ENCODE measurements at regions not wholly inside any gene's neighbourhood (a gene's known extent, or its start where the extent isn't known, plus 50 kb on each side); places are given as distances from the start of the nearest gene placed in this dataset.

GRCh38 chr10:25120188-25120587 lies 54.6 kb upstream of the GPR158 start:
- Histone ChIP-seq H3K4me3 (ENCODE audit: low read length) (no peak overlapping the region), H4K20me1 (ENCODE audit: low read length) (no peaks in the 10 kb centered on the region), H2AFZ (ENCODE audit: low read length) (no peak overlapping the region), H3F3A (ENCODE audit: low read length, unreplicated experiment) (no peaks in the 10 kb centered on the region), H3K4me2 (ENCODE audit: low read length) (no peak overlapping the region), H3K9me2 (replicated peaks; ENCODE audit: low read length) (no peaks in the 10 kb centered on the region), H3K9me3 (ENCODE audit: low read length) (no peaks in the 10 kb centered on the region), H3K4me1 (ENCODE audit: insufficient read depth, low read length) (no peaks in the 10 kb centered on the region), H3K79me2 (ENCODE audit: low read length) (no peaks in the 10 kb centered on the region), H3K36me3 (ENCODE audit: low read depth, low read length) (no peaks in the 10 kb centered on the region), H3K9ac (ENCODE audit: low read length) (no peak overlapping the region), H3K27me3 (ENCODE audit: low read length) (no peaks in the 10 kb centered on the region), H3K27ac (ENCODE audit: low read length) (no peak overlapping the region)
- CTCF ChIA-PET = no interaction called here
- intact Hi-C loops (cut with micrococcal nuclease) = no loop called here
- DNase-seq = no peak
- POLR2A ChIA-PET (ENCODE audit: unreplicated experiment) = no interaction called here
- ATAC-seq = no peak
- TF ChIP-seq EZH2phosphoT487 (IDR thresholded peaks at IDR 0.05; ENCODE audit: borderline replicate concordance, low read length) = no peak
- no peak for TF ChIP-seq CTCF (conservative IDR thresholded peaks at IDR 0.05; ENCODE audit: low read depth, low read length)
- TF ChIP-seq EZH2 (IDR thresholded peaks at IDR 0.05; ENCODE audit: low read length, unreplicated experiment) = no peak
- BruUV-seq (replicated peaks) = no TSS peak
